ENCODE measurements at regions not wholly inside any gene's neighbourhood (a gene's known extent, or its start where the extent isn't known, plus 50 kb on each side); places are given as distances from the start of the nearest gene placed in this dataset.

GRCh38 chr7:35747611-35748010, 52.7 kb upstream of the HERPUD2 start:
- H3K9ac ChIP-seq (replicated peaks; ENCODE audit: extremely low read depth, insufficient read depth, low read length), result no peak overlapping the region
- no peaks in the 10 kb centered on the region for H3K36me3 ChIP-seq (ENCODE audit: control insufficient read depth in 2 of 2, extremely low read depth in 1 of 2, insufficient read depth in 2 of 2, low read length in 2 of 2)
- H3K79me2 ChIP-seq (ENCODE audit: control insufficient read depth, insufficient read depth, low read length), result no peaks in the 10 kb centered on the region
- H3K9me1 ChIP-seq (replicated peaks; ENCODE audit: control insufficient read depth, extremely low read depth, insufficient read depth, low read length), result no peaks in the 10 kb centered on the region
- no peak overlapping the region for H3K4me2 ChIP-seq (ENCODE audit: insufficient read depth, low read length)
- POLR2A ChIA-PET, result no interaction called here
- H2AFZ ChIP-seq (ENCODE audit: low read depth, low read length), result no peak overlapping the region
- no peak overlapping the region for H3K4me3 ChIP-seq (replicated peaks in 1 of 3; ENCODE audit: insufficient read depth in 1 of 3, low read depth in 1 of 3, low read length in 3 of 3)
- dilution Hi-C loops (cut with MboI; ENCODE audit: extremely low pct_ligation_motif_present, low sequenced_read_pairs) (no loop called here), intact Hi-C loops (cut with micrococcal nuclease) (no loop called here)
- no peaks in the 10 kb centered on the region for H3K9me3 ChIP-seq (replicated peaks; ENCODE audit: control insufficient read depth, insufficient read depth, low read length)
- H3K27me3 ChIP-seq (ENCODE audit: control insufficient read depth in 2 of 2, insufficient read depth in 2 of 2, low read length in 2 of 2), result no peaks in the 10 kb centered on the region
- TF ChIP-seq POLR2A (IDR thresholded peaks at IDR 0.05; ENCODE audit: low read depth, low read length) (no peak), EZH2 (IDR thresholded peaks at IDR 0.05; ENCODE audit: borderline replicate concordance, low read depth, low read length, severe bottlenecking) (no peak), POLR2AphosphoS5 (IDR thresholded peaks at IDR 0.05; ENCODE audit: insufficient read depth, low read depth, low read length) (no peak), CTCF (IDR thresholded peaks at IDR 0.05; ENCODE audit: extremely low read depth in 1 of 2, insufficient read depth in 1 of 2, low read depth in 1 of 2, low read length in 2 of 2) (no peak), GATA2 (IDR thresholded peaks at IDR 0.05; ENCODE audit: insufficient read depth, insufficient read length, low read depth, low read length) (no peak), MYC (IDR thresholded peaks at IDR 0.05; ENCODE audit: low read depth, low read length) (no peak), JUN (IDR thresholded peaks at IDR 0.05; ENCODE audit: borderline replicate concordance, insufficient read depth, insufficient read length, low read depth) (no peak)
- DNase-seq (ENCODE audit: low read depth, low spot score), result no peak
- no peaks in the 10 kb centered on the region for H4K20me1 ChIP-seq (replicated peaks; ENCODE audit: control insufficient read depth, extremely low read depth, insufficient read depth, low read length)
- BruUV-seq (replicated peaks), result no TSS peak
- no peak for FAIRE-seq
- H3K4me1 ChIP-seq (ENCODE audit: control insufficient read depth, extremely low read depth, insufficient read depth, low read length), result no peaks in the 10 kb centered on the region
- CTCF ChIA-PET, result no interaction called here
- H3K27ac ChIP-seq (ENCODE audit: insufficient read depth, low read depth, low read length), result no peak overlapping the region

- no peak for FAIRE-seq
- Histone ChIP-seq H4K20me1 (replicated peaks; ENCODE audit: control insufficient read depth, extremely low read depth, insufficient read depth, low read length) (no peaks in the 10 kb centered on the region), H3K27me3 (ENCODE audit: control insufficient read depth in 2 of 2, insufficient read depth in 2 of 2, low read length in 2 of 2) (no peaks in the 10 kb centered on the region), H3K9me3 (replicated peaks; ENCODE audit: control insufficient read depth, insufficient read depth, low read length) (no peaks in the 10 kb centered on the region), H3K9me1 (replicated peaks; ENCODE audit: control insufficient read depth, extremely low read depth, insufficient read depth, low read length) (no peaks in the 10 kb centered on the region), H3K36me3 (ENCODE audit: control insufficient read depth in 2 of 2, extremely low read depth in 1 of 2, insufficient read depth in 2 of 2, low read length in 2 of 2) (no peaks in the 10 kb centered on the region), H3K27ac (ENCODE audit: insufficient read depth, low read depth, low read length) (no peak overlapping the region), H3K4me1 (ENCODE audit: control insufficient read depth, extremely low read depth, insufficient read depth, low read length) (no peaks in the 10 kb centered on the region), H3K79me2 (ENCODE audit: control insufficient read depth, insufficient read depth, low read length) (no peaks in the 10 kb centered on the region), H2AFZ (ENCODE audit: low read depth, low read length) (no peak overlapping the region), H3K9ac (replicated peaks; ENCODE audit: extremely low read depth, insufficient read depth, low read length) (no peak overlapping the region), H3K4me3 (replicated peaks in 1 of 3; ENCODE audit: insufficient read depth in 1 of 3, low read depth in 1 of 3, low read length in 3 of 3) (no peak overlapping the region), H3K4me2 (ENCODE audit: insufficient read depth, low read length) (no peak overlapping the region)
- dilution Hi-C loops (cut with MboI; ENCODE audit: extremely low pct_ligation_motif_present, low sequenced_read_pairs) (no loop called here), intact Hi-C loops (cut with micrococcal nuclease) (no loop called here)
- TF ChIP-seq POLR2A (IDR thresholded peaks at IDR 0.05; ENCODE audit: low read depth, low read length) (no peak), JUN (IDR thresholded peaks at IDR 0.05; ENCODE audit: borderline replicate concordance, insufficient read depth, insufficient read length, low read depth) (no peak), GATA2 (IDR thresholded peaks at IDR 0.05; ENCODE audit: insufficient read depth, insufficient read length, low read depth, low read length) (no peak), MAX (IDR thresholded peaks at IDR 0.05; ENCODE audit: insufficient read depth, insufficient read length) (no peak), MYC (IDR thresholded peaks at IDR 0.05; ENCODE audit: low read depth, low read length) (no peak), FOS (IDR thresholded peaks at IDR 0.05; ENCODE audit: borderline replicate concordance, insufficient read depth, low read length) (no peak), EZH2 (IDR thresholded peaks at IDR 0.05; ENCODE audit: borderline replicate concordance, low read depth, low read length, severe bottlenecking) (no peak), CTCF (IDR thresholded peaks at IDR 0.05; ENCODE audit: extremely low read depth in 1 of 2, insufficient read depth in 1 of 2, low read depth in 1 of 2, low read length in 2 of 2) (no peak), POLR2AphosphoS5 (IDR thresholded peaks at IDR 0.05; ENCODE audit: insufficient read depth, low read depth, low read length) (no peak)
- ChIA-PET POLR2A (no interaction called here), CTCF (no interaction called here)
- DNase-seq (ENCODE audit: low read depth, low spot score), result no peak
- no TSS peak for BruUV-seq (replicated peaks)
Observed at GRCh38 chr7:35748371-35748770, 52.5 kb upstream of the SEPTIN7 start.

All from endothelial cell of umbilical vein (primary cell).